GM10847 (cell line): ENCODE measurements at regions not wholly inside any gene's neighbourhood (a gene's known extent, or its start where the extent isn't known, plus 50 kb on each side); places are given as distances from the start of the nearest gene placed in this dataset.

Source experiments
- POLR2A ChIP-seq: IDR thresholded peaks from 2 replicates; pipeline ENCODE4 v1.6.1; 2011; ENCODE audit not compliant: insufficient read length; ENCODE audit errors: extremely low read depth

- no peak for TF ChIP-seq POLR2A
These were observed 125.9 kb upstream of the TNFAIP3 start for GRCh38 chr6:137740967-137741761.

GRCh38 chr6:137743493-137743892 lies 123.6 kb upstream of the TNFAIP3 start:
- TF ChIP-seq POLR2A: no peak

- TF ChIP-seq POLR2A: no peak
These were observed 122.2 kb upstream of the TNFAIP3 start for GRCh38 chr6:137744877-137745276.

DNA sequence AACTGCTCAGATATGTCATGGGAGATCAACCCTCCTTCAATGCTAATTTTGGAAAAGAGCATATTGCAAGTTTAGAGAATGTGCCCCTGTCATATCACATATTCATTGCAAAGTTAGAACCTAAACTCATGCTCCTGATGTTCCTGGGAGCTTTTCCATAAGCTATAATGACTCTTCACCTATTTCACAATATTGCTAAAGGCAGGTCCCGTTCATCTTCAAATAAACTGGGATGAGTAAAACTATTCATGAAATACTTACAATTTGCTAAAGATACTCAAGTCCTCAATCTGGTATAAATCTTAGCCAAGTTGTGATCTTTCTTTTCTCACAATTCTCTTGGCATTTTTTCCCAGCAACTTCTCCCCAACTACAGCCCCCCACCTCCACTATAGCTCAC lies 121.7 kb upstream of the TNFAIP3 start:
- TF ChIP-seq POLR2A: no peak

- no peak for TF ChIP-seq POLR2A
These were observed 120.8 kb upstream of the TNFAIP3 start for GRCh38 chr6:137746264-137746663.

DNA sequence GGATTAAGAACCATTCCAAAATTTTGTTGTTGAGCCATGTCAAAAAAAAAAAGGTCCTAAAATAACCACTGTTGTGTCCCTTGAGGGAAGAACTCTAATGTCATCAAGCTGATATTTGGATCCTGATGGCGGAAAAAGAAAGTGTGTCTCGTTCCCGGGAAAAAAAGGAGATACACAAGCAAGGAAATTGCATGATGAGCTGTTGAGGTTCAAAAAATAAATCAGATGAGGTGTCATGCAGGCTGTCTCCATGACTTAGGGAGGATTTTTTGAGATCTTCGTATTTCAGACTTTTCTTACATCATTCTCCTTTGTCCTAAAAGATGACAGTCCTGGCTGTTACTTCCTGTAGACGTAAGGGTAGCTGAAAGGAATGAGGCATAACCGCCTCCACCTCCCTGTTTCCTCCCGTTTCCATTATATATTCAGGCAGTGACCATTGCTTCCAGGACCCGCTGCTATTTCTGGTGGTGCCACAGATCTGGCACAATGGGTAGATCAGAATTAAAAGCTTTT lies 117.3 kb upstream of the TNFAIP3 start:
- no peak for TF ChIP-seq POLR2A

DNA sequence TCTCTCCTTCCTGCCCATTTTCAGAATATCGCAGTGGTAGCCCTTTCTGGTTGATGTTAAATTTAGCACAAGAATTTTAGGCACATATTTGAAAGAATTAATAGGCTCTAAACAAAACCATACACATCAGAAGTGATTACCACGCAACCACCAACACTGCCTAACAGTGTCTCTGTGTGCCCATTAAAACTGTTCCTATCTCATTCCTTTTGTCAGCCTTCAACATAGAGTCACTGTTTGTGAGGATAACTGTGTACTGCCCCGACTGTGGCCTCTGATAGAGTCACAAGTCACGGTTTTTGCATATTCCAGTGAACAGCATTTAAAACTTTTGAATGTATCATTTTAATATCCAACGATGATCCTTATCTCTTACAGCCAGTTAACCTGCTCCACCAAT lies 116.8 kb upstream of the TNFAIP3 start:
- no peak for TF ChIP-seq POLR2A

DNA sequence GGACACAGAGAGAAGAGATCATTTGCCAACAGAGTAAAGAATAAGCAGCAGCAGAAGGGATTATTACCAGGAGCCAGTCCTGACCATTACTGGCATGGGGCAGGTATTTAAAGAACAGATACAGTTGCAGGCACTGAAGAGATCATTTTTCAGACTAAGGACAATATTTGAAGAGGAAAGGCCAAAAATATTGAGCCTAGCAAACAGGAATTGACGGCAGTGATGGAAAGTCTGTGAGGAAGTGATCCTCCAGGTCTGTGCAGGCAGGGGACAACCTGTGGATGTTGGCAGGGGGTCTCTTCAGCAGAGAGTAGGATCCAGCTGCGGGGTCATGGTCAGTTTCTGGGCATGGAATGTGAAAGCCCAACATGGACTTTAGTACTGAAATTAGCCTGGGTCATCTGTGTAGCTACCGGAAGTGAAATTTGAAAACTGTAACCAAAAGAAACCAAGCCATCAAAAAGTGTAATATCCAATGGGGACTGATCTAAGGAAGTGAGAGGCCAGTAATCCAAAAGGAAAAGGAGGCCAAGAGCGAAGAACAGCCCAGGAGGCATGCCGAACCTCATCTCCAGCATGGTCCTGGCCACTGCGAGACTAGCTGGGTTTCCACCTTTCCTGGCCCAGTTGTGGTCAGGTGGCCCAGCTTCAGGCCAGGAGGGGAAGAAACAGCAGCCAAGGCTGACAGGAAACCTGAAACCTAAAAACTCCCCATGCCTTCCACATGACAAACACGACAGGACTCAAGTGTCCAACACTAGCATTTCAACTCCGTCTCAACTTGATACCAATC lies 115.1 kb upstream of the TNFAIP3 start:
- TF ChIP-seq POLR2A: no peak

DNA sequence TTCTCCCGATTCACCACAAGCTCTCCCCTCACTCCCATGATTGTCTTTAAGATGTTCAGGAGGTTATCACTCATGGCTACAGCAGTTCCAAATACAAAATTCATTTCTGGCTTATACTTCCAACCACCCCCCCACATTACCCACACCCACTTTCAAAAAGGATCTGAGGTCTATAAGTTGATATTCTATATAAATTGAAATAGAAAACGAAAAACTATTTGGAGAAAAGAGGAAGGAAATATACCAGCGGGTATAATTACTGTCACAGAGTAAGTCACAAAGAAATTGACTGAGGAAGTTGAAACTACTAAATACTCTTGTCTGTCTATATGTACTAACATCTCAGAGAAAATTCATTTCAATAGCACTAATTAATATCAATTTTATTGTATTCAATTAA lies 112.7 kb upstream of the TNFAIP3 start:
- TF ChIP-seq POLR2A: no peak

GRCh38 chr6:137754866-137755265 lies 112.2 kb upstream of the TNFAIP3 start:
- no peak for TF ChIP-seq POLR2A

DNA sequence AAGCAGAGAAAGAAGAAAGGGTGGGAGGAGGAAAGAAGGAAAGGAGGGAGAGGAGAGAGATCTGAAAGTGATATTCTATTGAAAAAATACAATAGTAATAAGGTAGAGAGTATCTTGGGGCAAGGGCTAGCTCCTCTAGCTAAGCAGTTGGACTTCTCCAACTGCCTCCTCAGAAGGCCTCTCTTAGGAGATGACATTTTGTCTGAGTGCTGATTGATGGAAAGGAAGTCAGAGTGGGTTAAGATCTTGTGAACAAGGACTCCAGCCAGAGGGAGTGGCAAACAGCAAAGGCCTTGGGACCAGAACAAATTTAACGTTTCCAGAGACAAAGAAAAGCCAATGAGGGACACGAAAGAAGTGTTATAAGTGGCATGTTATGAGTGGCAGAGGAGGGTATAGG lies 111.8 kb upstream of the TNFAIP3 start:
- no peak for TF ChIP-seq POLR2A

DNA sequence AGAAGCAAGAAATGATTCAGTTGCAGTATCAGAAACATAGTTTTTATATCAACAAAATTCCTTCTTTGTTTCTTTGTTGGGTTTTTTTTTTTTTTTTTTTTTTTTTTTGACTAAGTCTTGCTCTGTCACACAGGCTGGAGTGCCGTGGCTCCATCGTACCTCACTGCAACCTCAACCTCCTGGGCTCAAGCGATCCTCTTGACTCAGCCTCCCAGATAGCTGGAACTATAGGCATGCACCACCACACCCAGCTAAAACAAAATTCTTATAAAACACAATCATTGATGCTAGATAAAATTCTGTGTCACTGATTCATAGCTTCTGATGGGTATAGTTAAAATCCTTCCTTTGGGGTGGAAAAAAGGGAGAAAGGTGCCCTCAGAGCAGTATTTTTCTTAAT lies 110.3 kb upstream of the TNFAIP3 start:
- no peak for TF ChIP-seq POLR2A

DNA sequence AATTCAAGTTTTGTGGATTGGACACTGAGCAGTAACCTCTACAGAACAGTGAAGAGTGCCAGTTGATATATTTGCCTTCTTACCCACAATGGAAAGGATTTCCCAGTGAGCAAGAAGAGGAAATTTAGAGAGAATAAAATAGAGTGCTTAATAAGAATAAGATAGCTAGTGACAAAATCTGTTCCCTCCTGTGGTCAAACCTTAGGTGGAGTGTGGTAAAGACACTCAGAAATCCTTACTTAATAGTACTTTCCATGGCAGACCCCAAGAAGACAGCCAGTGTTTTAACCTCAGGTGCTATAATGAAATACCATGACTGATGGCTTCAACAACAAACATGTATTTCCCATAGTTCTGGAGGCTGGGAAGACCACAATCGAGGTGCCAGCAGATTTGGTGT lies 108.4 kb upstream of the TNFAIP3 start:
- TF ChIP-seq POLR2A: no peak

DNA sequence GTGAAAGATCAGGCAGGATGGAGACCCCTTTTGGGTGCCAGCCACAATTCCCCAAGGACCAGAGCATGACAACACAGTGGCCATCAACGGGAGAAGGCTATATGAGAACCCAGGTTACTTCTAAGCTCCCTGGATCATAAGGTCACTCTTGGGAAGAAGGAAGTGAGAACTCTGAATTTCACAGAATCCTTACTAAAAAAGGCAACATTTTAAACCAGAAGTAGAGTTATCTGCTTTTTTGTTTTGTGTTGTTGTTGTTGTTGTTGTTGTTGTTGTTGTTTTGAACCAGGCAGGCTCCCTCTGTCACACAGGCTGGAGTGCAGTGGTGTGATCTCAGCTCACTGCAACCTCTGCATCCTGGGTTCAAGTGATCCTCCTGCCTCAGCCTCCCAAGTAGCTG lies 107.4 kb upstream of the TNFAIP3 start:
- TF ChIP-seq POLR2A: no peak

DNA sequence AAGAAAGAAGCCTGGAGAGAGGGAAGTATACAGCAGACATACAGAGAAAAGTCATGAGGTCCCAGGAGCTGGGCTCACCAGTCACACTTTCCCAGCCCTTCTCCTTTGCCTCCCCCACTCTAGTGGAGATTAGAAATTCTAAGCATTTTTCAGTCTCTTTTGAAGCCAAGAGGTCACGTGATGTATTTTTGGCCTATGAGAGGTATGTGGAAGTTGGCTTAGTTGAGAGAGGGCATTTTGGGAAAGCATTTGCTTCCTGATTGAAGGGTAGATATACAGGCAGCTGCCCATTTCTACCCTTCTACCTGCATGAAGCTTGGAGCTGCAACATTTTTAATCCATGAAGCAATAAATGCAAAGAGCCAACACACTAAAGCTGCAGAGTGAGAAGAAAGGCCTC lies 106.0 kb upstream of the TNFAIP3 start:
- no peak for TF ChIP-seq POLR2A

DNA sequence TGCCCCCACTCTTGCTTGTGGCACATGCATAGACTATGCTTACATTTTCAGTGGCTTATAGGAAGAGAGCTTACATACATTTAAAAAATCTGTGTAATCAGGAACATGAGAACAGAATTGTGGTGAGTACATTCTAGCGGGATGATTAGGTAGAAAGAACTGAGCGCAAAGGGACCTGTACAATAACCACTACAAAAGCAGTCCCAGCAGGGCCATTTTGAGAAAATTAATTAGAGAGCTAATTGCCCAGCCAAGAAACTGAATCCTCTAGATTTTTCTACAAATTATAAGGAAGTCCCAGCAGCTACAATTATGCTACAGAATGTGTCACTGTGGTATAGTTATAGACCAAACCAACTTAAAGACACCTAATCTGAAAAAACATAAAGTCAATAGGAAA lies 105.6 kb upstream of the TNFAIP3 start:
- TF ChIP-seq POLR2A: no peak

- TF ChIP-seq POLR2A: no peak
These were observed 104.6 kb upstream of the TNFAIP3 start for GRCh38 chr6:137762168-137763090.
